ENCODE measurements at regions not wholly inside any gene's neighbourhood (a gene's known extent, or its start where the extent isn't known, plus 50 kb on each side); places are given as distances from the start of the nearest gene placed in this dataset.

DNA sequence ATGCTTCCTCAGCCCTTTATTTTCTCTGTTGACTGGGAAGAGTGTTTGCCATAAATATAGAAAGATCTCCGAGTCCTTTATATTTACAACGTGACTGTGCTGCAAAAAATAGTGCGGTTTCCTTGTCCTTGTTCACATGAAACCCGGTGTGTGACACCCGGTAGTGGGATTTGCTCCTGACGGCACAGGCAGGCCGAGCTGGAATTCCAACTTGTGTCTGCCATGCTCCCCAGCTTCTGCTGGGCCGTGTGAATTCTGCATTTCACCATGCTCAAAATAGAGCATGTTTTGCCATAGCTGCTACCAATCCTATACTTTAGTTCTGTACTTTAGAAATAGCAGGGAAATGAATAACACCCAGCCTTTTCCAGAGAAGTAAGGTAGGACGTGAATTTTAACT is 60.3 kb upstream of the PDE10A start:
- H3K27me3 ChIP-seq (ENCODE audit: control insufficient read depth in 2 of 2, insufficient read depth in 2 of 2, low read length in 2 of 2), result peaks cover 2 to 3% of the 10 kb centered on the region in 2 experiments
- ChIA-PET POLR2A (no interaction called here), CTCF (interaction anchor here (1.7 to 1.9 kb wide), 2 partner anchors 284 to 336 kb away, joined by 3 to 13 read pairs; no protein-coding TSS in a partner anchor)
- dilution Hi-C loops (cut with MboI; ENCODE audit: extremely low pct_ligation_motif_present, low sequenced_read_pairs), result no loop called here
- H3K4me2 ChIP-seq (ENCODE audit: insufficient read depth, low read length), result no peak overlapping the region
- intact Hi-C loops (cut with micrococcal nuclease), result no loop called here
- no peak for TF ChIP-seq POLR2AphosphoS5 (IDR thresholded peaks at IDR 0.05; ENCODE audit: insufficient read depth, low read depth, low read length)
- no peak overlapping the region for H3K9ac ChIP-seq (replicated peaks; ENCODE audit: extremely low read depth, insufficient read depth, low read length)
- H3K4me3 ChIP-seq (replicated peaks in 1 of 3; ENCODE audit: insufficient read depth in 1 of 3, low read depth in 1 of 3, low read length in 3 of 3), result no peak overlapping the region
- H3K9me3 ChIP-seq (replicated peaks; ENCODE audit: control insufficient read depth, insufficient read depth, low read length), result no peaks in the 10 kb centered on the region
- no peaks in the 10 kb centered on the region for H3K9me1 ChIP-seq (replicated peaks; ENCODE audit: control insufficient read depth, extremely low read depth, insufficient read depth, low read length)
- BruUV-seq (replicated peaks), result no TSS peak
- no peaks in the 10 kb centered on the region for H3K36me3 ChIP-seq (ENCODE audit: control insufficient read depth in 2 of 2, extremely low read depth in 1 of 2, insufficient read depth in 2 of 2, low read length in 2 of 2)
- H2AFZ ChIP-seq (ENCODE audit: low read depth, low read length), result no peak overlapping the region
- FAIRE-seq (no peak), DNase-seq (ENCODE audit: low read depth, low spot score) (no peak)
- no peaks in the 10 kb centered on the region for H3K79me2 ChIP-seq (ENCODE audit: control insufficient read depth, insufficient read depth, low read length)
- peaks cover 4% of the 10 kb centered on the region for H3K4me1 ChIP-seq (ENCODE audit: control insufficient read depth, extremely low read depth, insufficient read depth, low read length)
- no peaks in the 10 kb centered on the region for H4K20me1 ChIP-seq (replicated peaks; ENCODE audit: control insufficient read depth, extremely low read depth, insufficient read depth, low read length)
- no peak overlapping the region for H3K27ac ChIP-seq (ENCODE audit: insufficient read depth, low read depth, low read length)

DNA sequence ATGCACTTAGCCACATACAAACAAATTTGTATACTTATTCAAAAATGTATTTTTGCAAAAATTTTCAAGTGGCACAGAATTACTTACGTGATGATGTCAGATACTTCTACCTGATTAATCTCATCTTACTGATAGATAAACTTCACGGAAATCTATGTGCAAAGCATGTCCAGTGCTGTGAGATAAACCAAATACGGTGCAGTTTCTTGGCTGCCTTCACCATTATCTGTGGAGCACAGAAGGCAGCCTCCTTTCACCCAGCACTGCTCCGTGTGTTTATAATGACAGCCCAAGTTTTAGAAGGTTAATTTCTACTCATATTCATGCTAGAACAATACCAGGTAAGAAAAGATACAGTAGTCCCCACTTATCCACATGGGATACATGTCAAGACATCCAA is 59.0 kb upstream of the PDE10A start:
- POLR2A ChIA-PET, result no interaction called here
- intact Hi-C loops (cut with micrococcal nuclease), result no loop called here
- Histone ChIP-seq H4K20me1 (replicated peaks; ENCODE audit: control insufficient read depth, extremely low read depth, insufficient read depth, low read length) (no peaks in the 10 kb centered on the region), H2AFZ (ENCODE audit: low read depth, low read length) (no peak overlapping the region), H3K9me3 (replicated peaks; ENCODE audit: control insufficient read depth, insufficient read depth, low read length) (no peaks in the 10 kb centered on the region), H3K9ac (replicated peaks; ENCODE audit: extremely low read depth, insufficient read depth, low read length) (no peak overlapping the region), H3K27me3 (ENCODE audit: control insufficient read depth in 2 of 2, insufficient read depth in 2 of 2, low read length in 2 of 2) (peaks cover 0 to 2% of the 10 kb centered on the region in 2 experiments), H3K4me3 (replicated peaks in 1 of 3; ENCODE audit: insufficient read depth in 1 of 3, low read depth in 1 of 3, low read length in 3 of 3) (no peak overlapping the region), H3K79me2 (ENCODE audit: control insufficient read depth, insufficient read depth, low read length) (no peaks in the 10 kb centered on the region), H3K9me1 (replicated peaks; ENCODE audit: control insufficient read depth, extremely low read depth, insufficient read depth, low read length) (no peaks in the 10 kb centered on the region), H3K27ac (ENCODE audit: insufficient read depth, low read depth, low read length) (no peak overlapping the region), H3K4me1 (ENCODE audit: control insufficient read depth, extremely low read depth, insufficient read depth, low read length) (peaks cover 5% of the 10 kb centered on the region), H3K36me3 (ENCODE audit: control insufficient read depth in 2 of 2, extremely low read depth in 1 of 2, insufficient read depth in 2 of 2, low read length in 2 of 2) (no peaks in the 10 kb centered on the region), H3K4me2 (ENCODE audit: insufficient read depth, low read length) (no peak overlapping the region)
- no TSS peak for BruUV-seq (replicated peaks)
- DNase-seq (ENCODE audit: low read depth, low spot score), result no peak
- CTCF ChIA-PET, result interaction anchor here (1.3 kb wide), 1 partner anchor 282 kb away, joined by 3 read pairs; no protein-coding TSS in a partner anchor
- FAIRE-seq, result no peak
- dilution Hi-C loops (cut with MboI; ENCODE audit: extremely low pct_ligation_motif_present, low sequenced_read_pairs), result no loop called here
- TF ChIP-seq, protein P1, sequence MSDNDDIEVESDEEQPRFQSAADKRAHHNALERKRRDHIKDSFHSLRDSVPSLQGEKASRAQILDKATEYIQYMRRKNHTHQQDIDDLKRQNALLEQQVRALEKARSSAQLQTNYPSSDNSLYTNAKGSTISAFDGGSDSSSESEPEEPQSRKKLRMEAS (IDR thresholded peaks at IDR 0.05; ENCODE audit: insufficient read depth, insufficient read length), result no peak
- TF ChIP-seq POLR2A (IDR thresholded peaks at IDR 0.05; ENCODE audit: low read depth, low read length) (no peak), EZH2 (IDR thresholded peaks at IDR 0.05; ENCODE audit: borderline replicate concordance, low read depth, low read length, severe bottlenecking) (no peak), POLR2AphosphoS5 (IDR thresholded peaks at IDR 0.05; ENCODE audit: insufficient read depth, low read depth, low read length) (no peak), GATA2 (IDR thresholded peaks at IDR 0.05; ENCODE audit: insufficient read depth, insufficient read length, low read depth, low read length) (no peak), FOS (IDR thresholded peaks at IDR 0.05; ENCODE audit: borderline replicate concordance, insufficient read depth, low read length) (no peak), JUN (IDR thresholded peaks at IDR 0.05; ENCODE audit: borderline replicate concordance, insufficient read depth, insufficient read length, low read depth) (no peak), MYC (IDR thresholded peaks at IDR 0.05; ENCODE audit: low read depth, low read length) (no peak)
- TF ChIP-seq, protein P2, sequence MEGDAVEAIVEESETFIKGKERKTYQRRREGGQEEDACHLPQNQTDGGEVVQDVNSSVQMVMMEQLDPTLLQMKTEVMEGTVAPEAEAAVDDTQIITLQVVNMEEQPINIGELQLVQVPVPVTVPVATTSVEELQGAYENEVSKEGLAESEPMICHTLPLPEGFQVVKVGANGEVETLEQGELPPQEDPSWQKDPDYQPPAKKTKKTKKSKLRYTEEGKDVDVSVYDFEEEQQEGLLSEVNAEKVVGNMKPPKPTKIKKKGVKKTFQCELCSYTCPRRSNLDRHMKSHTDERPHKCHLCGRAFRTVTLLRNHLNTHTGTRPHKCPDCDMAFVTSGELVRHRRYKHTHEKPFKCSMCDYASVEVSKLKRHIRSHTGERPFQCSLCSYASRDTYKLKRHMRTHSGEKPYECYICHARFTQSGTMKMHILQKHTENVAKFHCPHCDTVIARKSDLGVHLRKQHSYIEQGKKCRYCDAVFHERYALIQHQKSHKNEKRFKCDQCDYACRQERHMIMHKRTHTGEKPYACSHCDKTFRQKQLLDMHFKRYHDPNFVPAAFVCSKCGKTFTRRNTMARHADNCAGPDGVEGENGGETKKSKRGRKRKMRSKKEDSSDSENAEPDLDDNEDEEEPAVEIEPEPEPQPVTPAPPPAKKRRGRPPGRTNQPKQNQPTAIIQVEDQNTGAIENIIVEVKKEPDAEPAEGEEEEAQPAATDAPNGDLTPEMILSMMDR (IDR thresholded peaks at IDR 0.05; ENCODE audit: extremely low read depth in 1 of 2, insufficient read depth in 1 of 2, low read depth in 1 of 2, low read length in 2 of 2), result no peak

Data from endothelial cell of umbilical vein (primary cell).